A673 (cell line): ENCODE measurements at regions not wholly inside any gene's neighbourhood (a gene's known extent, or its start where the extent isn't known, plus 50 kb on each side); places are given as distances from the start of the nearest gene placed in this dataset.

Experiments
- BruUV-seq: library from RNA; stranded (reverse); fragments of 400-500 nt; replicated peaks from 2 replicates; lab custom pipeline; 2021; lab: Mats Ljungman, UMichigan
- CTCF ChIA-PET: fragments of 300-600 bp; sonication (Branson Sonifier 250); formaldehyde crosslinking; loops from one replicate; lab custom pipeline; 2022; ENCODE audit warnings: antibody characterized with exemption; lab: Charles Lee
- POLR2A ChIA-PET: fragments of 300-600 bp; sonication (Branson Sonifier 250); formaldehyde crosslinking; loops from one replicate; lab custom pipeline; 2022; ENCODE audit warnings: antibody characterized with exemption; ENCODE audit not compliant: low non-redundant PET; lab: Charles Lee
- DNase-seq: peaks from one replicate; pipeline ENCODE4 v3.0.0-alpha.2; 2015; ENCODE audit warnings: low spot score
- H3K27ac ChIP-seq: fragments of 200-600 bp; sonication (generic); 2 replicates; pipeline ENCODE4 v1.5.1; 2016; ENCODE audit warnings: mixed run types, low read depth, mild to moderate bottlenecking, mixed read lengths, antibody characterized with exemption, low read length; ENCODE audit not compliant: poor library complexity, severe bottlenecking
- H3K27me3 ChIP-seq: fragments of 200-600 bp; sonication (generic); replicated peaks from 2 replicates; pipeline ENCODE4 v1.6.1; 2017; ENCODE audit warnings: mixed run types, low read depth, mild to moderate bottlenecking, mixed read lengths, antibody characterized with exemption, low read length; ENCODE audit not compliant: insufficient read depth, poor library complexity
- H3K36me3 ChIP-seq: fragments of 200-600 bp; sonication (generic); 2 replicates; pipeline ENCODE4 v1.6.1; 2016; ENCODE audit warnings: mixed run types, mild to moderate bottlenecking, mixed read lengths, antibody characterized with exemption, low read length; ENCODE audit not compliant: insufficient read depth, poor library complexity, severe bottlenecking
- H3K4me1 ChIP-seq: fragments of 200-600 bp; sonication (generic); 2 replicates; pipeline ENCODE4 v1.6.1; 2017; ENCODE audit warnings: mixed run types, mild to moderate bottlenecking, mixed read lengths, antibody characterized with exemption, low read length; ENCODE audit not compliant: insufficient read depth, poor library complexity, severe bottlenecking
- H3K4me3 ChIP-seq: fragments of 200-600 bp; sonication (generic); 2 replicates; pipeline ENCODE4 v1.5.1; 2016; ENCODE audit warnings: low read depth, mixed run types, mild to moderate bottlenecking, mixed read lengths, low read length; ENCODE audit not compliant: poor library complexity, severe bottlenecking
- H3K9me3 ChIP-seq: fragments of 200-600 bp; sonication (generic); 2 replicates; pipeline ENCODE4 v1.6.1; 2016; ENCODE audit warnings: mixed run types, low read depth, mild to moderate bottlenecking, mixed read lengths, antibody characterized with exemption, low read length; ENCODE audit not compliant: poor library complexity, severe bottlenecking
- EZH2 ChIP-seq: fragments of 200-600 bp; sonication (generic); IDR thresholded peaks from 2 replicates; pipeline ENCODE4 v1.6.1; 2017; ENCODE audit warnings: borderline replicate concordance, low read depth, mild to moderate bottlenecking, mixed read lengths, antibody characterized with exemption, low read length; ENCODE audit not compliant: poor library complexity, severe bottlenecking
- intact Hi-C: fragments of 100-400 bp; cut with micrococcal nuclease; formaldehyde crosslinking; loops from one replicate; pipeline ENCODE4 v1.10.0; 2022; ENCODE audit not compliant: unreplicated experiment
- TF ChIP-seq, protein P1 (sequence below): fragments of 300-800, 200-600 bp; sonication (generic); conservative IDR thresholded peaks from 2 replicates; pipeline ENCODE4 v1.5.1; 2017; ENCODE audit warnings: low read depth, mild to moderate bottlenecking, antibody characterized with exemption, low read length, moderate library complexity, mixed read lengths

DNA sequence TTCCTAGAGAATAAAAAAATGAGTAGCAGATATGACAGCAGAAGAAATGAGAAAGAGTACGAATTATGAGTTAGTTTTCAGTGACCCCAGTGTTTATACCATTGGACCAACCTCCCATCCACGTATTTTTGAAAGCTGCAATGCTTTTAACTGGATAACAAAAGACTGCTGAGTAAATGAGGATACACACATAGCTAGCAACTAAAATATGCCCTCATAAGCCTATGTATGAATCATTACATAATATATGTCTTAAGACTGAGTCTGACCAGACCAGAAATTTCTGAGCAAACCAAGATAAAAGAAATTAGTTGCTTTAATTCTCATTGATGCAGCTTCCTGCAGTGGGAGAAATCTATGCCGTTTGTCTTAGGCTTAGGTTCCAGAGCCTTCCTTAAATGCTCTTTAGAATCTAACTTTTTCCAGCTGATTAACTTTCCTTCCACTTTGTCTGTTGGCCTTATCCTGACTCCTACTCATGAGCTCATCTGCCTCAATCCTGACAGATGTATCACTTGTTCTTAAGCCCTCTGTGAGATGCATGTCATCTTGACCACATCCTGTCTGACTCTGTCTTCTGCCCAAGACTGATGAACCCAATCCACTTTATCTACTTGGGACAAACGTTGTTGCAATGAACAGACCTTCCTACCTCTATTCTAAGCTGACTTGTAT is 301.4 kb upstream of the AADAT start:
- Histone ChIP-seq H3K36me3 (no peaks in the 10 kb centered on the region), H3K27ac (no peak overlapping the region), H3K4me1 (no peaks in the 10 kb centered on the region), H3K27me3 (no peaks in the 10 kb centered on the region), H3K4me3 (no peak overlapping the region), H3K9me3 (no peaks in the 10 kb centered on the region)
- ChIA-PET POLR2A (no interaction called here), CTCF (no interaction called here)
- no peak for TF ChIP-seq EZH2
- TF ChIP-seq, protein P1, sequence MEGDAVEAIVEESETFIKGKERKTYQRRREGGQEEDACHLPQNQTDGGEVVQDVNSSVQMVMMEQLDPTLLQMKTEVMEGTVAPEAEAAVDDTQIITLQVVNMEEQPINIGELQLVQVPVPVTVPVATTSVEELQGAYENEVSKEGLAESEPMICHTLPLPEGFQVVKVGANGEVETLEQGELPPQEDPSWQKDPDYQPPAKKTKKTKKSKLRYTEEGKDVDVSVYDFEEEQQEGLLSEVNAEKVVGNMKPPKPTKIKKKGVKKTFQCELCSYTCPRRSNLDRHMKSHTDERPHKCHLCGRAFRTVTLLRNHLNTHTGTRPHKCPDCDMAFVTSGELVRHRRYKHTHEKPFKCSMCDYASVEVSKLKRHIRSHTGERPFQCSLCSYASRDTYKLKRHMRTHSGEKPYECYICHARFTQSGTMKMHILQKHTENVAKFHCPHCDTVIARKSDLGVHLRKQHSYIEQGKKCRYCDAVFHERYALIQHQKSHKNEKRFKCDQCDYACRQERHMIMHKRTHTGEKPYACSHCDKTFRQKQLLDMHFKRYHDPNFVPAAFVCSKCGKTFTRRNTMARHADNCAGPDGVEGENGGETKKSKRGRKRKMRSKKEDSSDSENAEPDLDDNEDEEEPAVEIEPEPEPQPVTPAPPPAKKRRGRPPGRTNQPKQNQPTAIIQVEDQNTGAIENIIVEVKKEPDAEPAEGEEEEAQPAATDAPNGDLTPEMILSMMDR: no peak
- no peak for DNase-seq
- intact Hi-C loops: no loop called here
- BruUV-seq: no TSS peak

DNA sequence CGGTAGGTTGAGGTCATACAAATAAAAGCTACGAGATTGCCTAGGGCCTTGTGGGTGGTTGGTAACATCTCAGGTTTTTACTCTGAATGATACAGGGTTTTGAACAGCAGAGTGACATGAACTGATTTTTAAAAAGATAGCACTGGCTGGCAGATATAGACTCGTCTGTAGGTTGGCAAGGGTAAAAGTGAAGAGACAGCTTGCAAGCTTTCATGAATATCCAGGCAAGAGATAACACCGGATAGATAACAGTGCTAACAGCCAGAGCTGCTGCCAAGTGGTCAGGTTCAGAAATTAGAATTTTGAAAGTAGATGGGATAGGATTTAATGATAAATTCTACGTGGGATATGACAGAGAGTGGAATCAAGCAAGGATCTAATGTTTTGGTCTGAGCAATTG is 299.7 kb upstream of the AADAT start:
- ChIA-PET CTCF (no interaction called here), POLR2A (no interaction called here)
- no peak overlapping the region for H3K4me3 ChIP-seq
- H3K4me1 ChIP-seq: no peaks in the 10 kb centered on the region
- no TSS peak for BruUV-seq
- H3K27ac ChIP-seq: no peak overlapping the region
- intact Hi-C loops: no loop called here
- no peak for TF ChIP-seq EZH2
- TF ChIP-seq, protein P1: no peak
- no peaks in the 10 kb centered on the region for H3K9me3 ChIP-seq
- DNase-seq: no peak
- H3K36me3 ChIP-seq: no peaks in the 10 kb centered on the region
- H3K27me3 ChIP-seq: no peaks in the 10 kb centered on the region

DNA sequence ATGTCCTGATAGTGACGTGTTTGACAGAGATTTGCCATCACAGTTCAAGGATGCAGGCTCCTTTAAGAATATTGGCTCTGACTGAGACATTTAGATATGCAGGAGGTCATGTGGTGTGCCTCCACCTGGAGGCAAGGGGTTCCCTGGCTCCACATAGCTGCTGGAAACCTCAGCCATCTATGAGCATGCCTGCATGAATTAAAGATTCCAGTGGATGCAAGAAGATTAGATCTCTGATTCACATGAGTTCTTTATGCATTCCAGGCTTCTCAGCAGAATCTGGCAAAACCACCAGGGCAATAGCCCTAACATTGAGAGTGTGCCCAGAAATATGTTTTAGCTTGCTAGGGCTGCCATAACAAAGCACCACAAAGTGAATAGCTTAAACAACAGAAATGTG is 298.5 kb upstream of the AADAT start:
- no peaks in the 10 kb centered on the region for H3K27me3 ChIP-seq
- CTCF ChIA-PET: no interaction called here
- BruUV-seq: no TSS peak
- TF ChIP-seq, protein P1: no peak
- no peak for TF ChIP-seq EZH2
- H3K36me3 ChIP-seq: no peaks in the 10 kb centered on the region
- POLR2A ChIA-PET: no interaction called here
- intact Hi-C loops: no loop called here
- no peaks in the 10 kb centered on the region for H3K9me3 ChIP-seq
- no peak overlapping the region for H3K27ac ChIP-seq
- H3K4me1 ChIP-seq: no peaks in the 10 kb centered on the region
- no peak overlapping the region for H3K4me3 ChIP-seq
- DNase-seq: no peak
